H1 (cell line): ENCODE measurements at regions not wholly inside any gene's neighbourhood (a gene's known extent, or its start where the extent isn't known, plus 50 kb on each side); places are given as distances from the start of the nearest gene placed in this dataset.
"Not testable (repeated sequence)": the region's sequence is repeated elsewhere in the genome, so short reads cannot be mapped to it uniquely, and the experiment has no call there.

Experiments used
- CTCF ChIA-PET: fragments of 300-600 bp; sonication (Branson Sonifier 250); formaldehyde crosslinking; loops from one replicate; lab custom pipeline; 2021; ENCODE audit not compliant: partially characterized antibody; lab: Charles Lee
- POLR2A ChIA-PET: fragments of 300-600 bp; sonication (Branson Sonifier 250); formaldehyde crosslinking; loops from one replicate; lab custom pipeline; 2021; ENCODE audit warnings: inconsistent platforms; ENCODE audit not compliant: partially characterized antibody; lab: Charles Lee
- DNase-seq, 2 experiments: peaks; one replicate each; pipeline versions ENCODE4 v3.0.0 to v3.0.0-alpha.2; 2010 to 2022; ENCODE audit warnings: low spot score in 2 of 2, low read depth in 1 of 2, mixed read lengths in 1 of 2
- FAIRE-seq: peaks from 2 replicates; lab custom pipeline; 2011; peaks lifted over from hg19 to GRCh38; lab: Jason Lieb, UNC
- H2AFZ ChIP-seq: 2 replicates; pipeline ENCODE4 v1.8.1; 2012; ENCODE audit warnings: low read length, inconsistent platforms
- H2AK5ac ChIP-seq: 2 replicates; pipeline ENCODE4 v1.6.1; 2013; ENCODE audit warnings: low read depth, low read length
- H2BK120ac ChIP-seq: replicated peaks from 2 replicates; pipeline ENCODE3; 2013; ENCODE audit warnings: low read depth, low read length, inconsistent platforms
- H2BK12ac ChIP-seq: 2 replicates; pipeline ENCODE4 v1.6.1; 2013; ENCODE audit warnings: low read depth, low read length
- H2BK15ac ChIP-seq: 2 replicates; pipeline ENCODE4 v1.6.1; 2013; ENCODE audit warnings: low read length
- H2BK20ac ChIP-seq: 2 replicates; pipeline ENCODE4 v1.6.1; 2013; ENCODE audit warnings: low read length
- H2BK5ac ChIP-seq: 2 replicates; pipeline ENCODE4 v1.6.1; 2013; ENCODE audit warnings: low read depth, low read length
- H3K14ac ChIP-seq: 2 replicates; pipeline ENCODE4 v1.6.1; 2013; ENCODE audit warnings: inconsistent platforms; ENCODE audit not compliant: insufficient read length
- H3K18ac ChIP-seq: 2 replicates; pipeline ENCODE4 v1.6.1; 2013; ENCODE audit warnings: low read length; ENCODE audit errors: extremely low read depth
- H3K23ac ChIP-seq: 2 replicates; pipeline ENCODE4 v1.6.1; 2013; ENCODE audit warnings: inconsistent platforms; ENCODE audit not compliant: insufficient read length
- H3K23me2 ChIP-seq: 2 replicates; pipeline ENCODE4 v1.6.1; 2013; ENCODE audit warnings: low read depth, low read length
- H3K27ac ChIP-seq: 2 replicates; pipeline ENCODE4 v1.6.1; 2011; ENCODE audit warnings: low read depth, low read length, inconsistent platforms
- H3K27me3 ChIP-seq, 4 experiments: replicated peaks in 1 of 4; 1 replicate in 1 of 4; 2 replicates in 3 of 4; pipeline versions ENCODE4 v1.6.1 to v1.8.1; 2011 to 2013; ENCODE audit warnings: low read length in 3 of 4, mild to moderate bottlenecking in 3 of 4, inconsistent platforms in 2 of 4, mixed read lengths in 2 of 4, moderate library complexity in 1 of 4; ENCODE audit not compliant: control insufficient read depth in 3 of 4, insufficient read depth in 3 of 4; ENCODE audit errors: extremely low read depth in 1 of 4
- H3K36me3 ChIP-seq, 4 experiments: 2 replicates each; pipeline versions ENCODE4 v1.6.1 to v1.8.1; 2011 to 2013; ENCODE audit warnings: mild to moderate bottlenecking in 4 of 4, low read length in 3 of 4, moderate library complexity in 2 of 4, control low read depth in 1 of 4, inconsistent platforms in 1 of 4; ENCODE audit not compliant: insufficient read depth in 4 of 4, control insufficient read depth in 2 of 4
- H3K4ac ChIP-seq: replicated peaks from 2 replicates; pipeline ENCODE3; 2013; ENCODE audit warnings: low read length, low read depth, mixed read lengths, inconsistent platforms; ENCODE audit not compliant: insufficient read length
- H3K4me1 ChIP-seq, 4 experiments: replicated peaks in 1 of 4; 1 replicate in 1 of 4; 2 replicates in 3 of 4; pipeline versions ENCODE4 v1.6.1 to v1.8.1; 2011 to 2013; ENCODE audit warnings: low read length in 3 of 4, inconsistent platforms in 2 of 4, mixed read lengths in 1 of 4; ENCODE audit not compliant: insufficient read depth in 4 of 4, control insufficient read depth in 3 of 4
- H3K4me2 ChIP-seq, 2 experiments: 2 replicates each; pipeline versions ENCODE4 v1.6.1 to v1.8.1; 2011 to 2013; ENCODE audit warnings: low read depth in 2 of 2, low read length in 2 of 2, control low read depth in 1 of 2, inconsistent platforms in 1 of 2, mild to moderate bottlenecking in 1 of 2; ENCODE audit not compliant: insufficient read depth in 1 of 2
- H3K4me3 ChIP-seq, 4 experiments: fragments of 200-600, 300-600 bp in 1 of 4; sonication (generic), shearing (Covaris generic), sonication (Bioruptor Twin) in 1 of 4; 2 replicates each; pipeline versions ENCODE4 v1.5.1 to v1.8.1; 2011 to 2016; ENCODE audit warnings: low read length in 4 of 4, low read depth in 3 of 4, control low read depth in 2 of 4, inconsistent platforms in 2 of 4, mild to moderate bottlenecking in 2 of 4, mixed read lengths in 1 of 4, moderate library complexity in 1 of 4; ENCODE audit not compliant: insufficient read depth in 2 of 4; ENCODE audit errors: extremely low read depth in 1 of 4
- H3K56ac ChIP-seq: replicated peaks from 2 replicates; pipeline ENCODE3; 2013; ENCODE audit warnings: low read depth, mild to moderate bottlenecking, mixed read lengths, low read length, inconsistent platforms; ENCODE audit not compliant: insufficient read length
- H3K79me1 ChIP-seq: 2 replicates; pipeline ENCODE4 v1.6.1; 2013; ENCODE audit warnings: low read depth, low read length, control low read depth
- H3K79me2 ChIP-seq, 2 experiments: 2 replicates each; pipeline versions ENCODE4 v1.6.1 to v1.8.1; 2012 to 2013; ENCODE audit warnings: low read length in 2 of 2, mild to moderate bottlenecking in 2 of 2, inconsistent platforms in 1 of 2; ENCODE audit not compliant: insufficient read depth in 2 of 2, control insufficient read depth in 1 of 2
- H3K9ac ChIP-seq, 4 experiments: replicated peaks in 1 of 4; 1 replicate in 1 of 4; 2 replicates in 3 of 4; pipeline versions ENCODE4 v1.6.1 to v1.8.1; 2011 to 2013; ENCODE audit warnings: low read depth in 3 of 4, low read length in 3 of 4, control low read depth in 2 of 4, mild to moderate bottlenecking in 2 of 4, moderate library complexity in 2 of 4, inconsistent platforms in 1 of 4; ENCODE audit errors: extremely low read depth in 1 of 4
- H3K9me3 ChIP-seq, 2 experiments: 2 replicates each; pipeline versions ENCODE4 v1.6.1 to v1.8.1; 2012 to 2013; ENCODE audit warnings: mild to moderate bottlenecking in 2 of 2, moderate library complexity in 2 of 2, control low read depth in 1 of 2, inconsistent platforms in 1 of 2, low read depth in 1 of 2, low read length in 1 of 2, mixed read lengths in 1 of 2; ENCODE audit not compliant: insufficient read depth in 2 of 2
- H4K20me1 ChIP-seq, 2 experiments: replicated peaks in 1 of 2; 2 replicates each; pipeline versions ENCODE3 to v1.8.1; 2011 to 2013; ENCODE audit warnings: inconsistent platforms in 2 of 2, low read length in 2 of 2, mild to moderate bottlenecking in 1 of 2; ENCODE audit not compliant: insufficient read depth in 2 of 2, control insufficient read depth in 1 of 2
- H4K5ac ChIP-seq: 2 replicates; pipeline ENCODE4 v1.6.1; 2013; ENCODE audit warnings: low read length, low read depth, mixed read lengths, inconsistent platforms; ENCODE audit not compliant: insufficient read length
- H4K8ac ChIP-seq: 2 replicates; pipeline ENCODE4 v1.8.0; 2013; ENCODE audit warnings: mild to moderate bottlenecking, moderate library complexity, low read length, inconsistent platforms; ENCODE audit not compliant: insufficient read depth; ENCODE audit errors: extremely low read depth
- H4K91ac ChIP-seq: replicated peaks from 2 replicates; pipeline ENCODE3; 2013; ENCODE audit warnings: low read length, mixed read lengths, inconsistent platforms; ENCODE audit not compliant: insufficient read length
- EP300 ChIP-seq, 2 experiments: IDR thresholded peaks; 1 replicate in 1 of 2; 2 replicates in 1 of 2; pipeline ENCODE4 v1.6.1; 2011 to 2012; ENCODE audit warnings: low read depth in 2 of 2, low read length in 2 of 2, mild to moderate bottlenecking in 2 of 2, borderline replicate concordance in 1 of 2, inconsistent platforms in 1 of 2, moderate library complexity in 1 of 2
- POLR2A ChIP-seq, 2 experiments: IDR thresholded peaks; 1 replicate in 1 of 2; 2 replicates in 1 of 2; pipeline ENCODE4 v1.6.1; 2011; ENCODE audit warnings: low read depth in 2 of 2, low read length in 2 of 2, mild to moderate bottlenecking in 2 of 2; ENCODE audit errors: control extremely low read depth in 1 of 2
- RXRA ChIP-seq: IDR thresholded peaks from 2 replicates; pipeline ENCODE4 v1.6.1; 2011; ENCODE audit warnings: low read depth, mild to moderate bottlenecking, low read length, moderate library complexity; ENCODE audit not compliant: insufficient read depth
- SIRT6 ChIP-seq: IDR thresholded peaks from one replicate; pipeline ENCODE4 v1.7.1; 2012; ENCODE audit warnings: low read length, inconsistent platforms
- TAF7 ChIP-seq: optimal IDR thresholded peaks from 2 replicates; pipeline ENCODE3; 2011; ENCODE audit warnings: low read depth, mild to moderate bottlenecking, inconsistent platforms, low read length, moderate library complexity, borderline replicate concordance
- WGBS, 2 experiments: shearing (Covaris generic) in 1 of 2; methylation state at CpG; one replicate each; pipeline versions ENCODE4 v1.1.6 to v1.1.7; 2013 to 2015; ENCODE audit warnings: low lambda C conversion rate in 2 of 2, mixed read lengths in 2 of 2, inconsistent platforms in 1 of 2, low coverage in 1 of 2, missing lambda C conversion rate in 1 of 2; ENCODE audit not compliant: insufficient replicate concordance in 2 of 2, insufficient coverage in 1 of 2, insufficient read length in 1 of 2; ENCODE audit errors: extremely low coverage in 1 of 2, missing lambda C conversion rate in 1 of 2; 5-methylcytosine and 5-hydroxymethylcytosine counted together
- TF ChIP-seq, protein P1 (sequence below): IDR thresholded peaks from 2 replicates; pipeline ENCODE4 v1.6.1; 2011; ENCODE audit warnings: low read depth, mild to moderate bottlenecking, low read length; ENCODE audit not compliant: insufficient read depth

DNA sequence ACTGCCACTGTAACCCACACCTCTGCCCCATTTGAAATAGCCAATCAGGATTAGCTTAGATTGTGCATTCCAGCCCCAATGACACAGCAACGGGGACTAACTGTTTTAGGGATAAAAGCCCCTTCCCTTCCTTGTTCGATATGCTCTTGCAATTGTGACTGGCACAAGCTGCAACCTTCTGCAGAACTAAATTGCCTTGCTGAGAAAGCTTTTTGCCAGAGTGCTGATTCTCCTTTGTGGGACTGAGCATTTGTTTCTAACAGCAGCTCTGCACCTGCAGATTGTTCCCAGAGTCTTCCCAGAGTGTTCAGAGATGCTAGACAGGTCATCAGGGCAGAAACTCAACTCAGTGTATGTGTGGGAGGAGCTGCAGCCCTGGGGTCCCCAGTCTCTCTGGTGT, 115.8 kb downstream of the ZNF675 start (continued):
- TF ChIP-seq SIRT6 (no peak), RXRA (no peak), POLR2A (IDR thresholded peaks at IDR 0.05; ENCODE audit: control extremely low read depth in 1 of 2, low read depth in 2 of 2, low read length in 2 of 2) (no peak), TAF7 (no peak), EP300 (IDR thresholded peaks at IDR 0.05; ENCODE audit: borderline replicate concordance in 1 of 2, low read depth in 2 of 2, low read length in 2 of 2) (no peak)
- TF ChIP-seq, protein P1, sequence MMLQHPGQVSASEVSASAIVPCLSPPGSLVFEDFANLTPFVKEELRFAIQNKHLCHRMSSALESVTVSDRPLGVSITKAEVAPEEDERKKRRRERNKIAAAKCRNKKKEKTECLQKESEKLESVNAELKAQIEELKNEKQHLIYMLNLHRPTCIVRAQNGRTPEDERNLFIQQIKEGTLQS = no peak

DNA sequence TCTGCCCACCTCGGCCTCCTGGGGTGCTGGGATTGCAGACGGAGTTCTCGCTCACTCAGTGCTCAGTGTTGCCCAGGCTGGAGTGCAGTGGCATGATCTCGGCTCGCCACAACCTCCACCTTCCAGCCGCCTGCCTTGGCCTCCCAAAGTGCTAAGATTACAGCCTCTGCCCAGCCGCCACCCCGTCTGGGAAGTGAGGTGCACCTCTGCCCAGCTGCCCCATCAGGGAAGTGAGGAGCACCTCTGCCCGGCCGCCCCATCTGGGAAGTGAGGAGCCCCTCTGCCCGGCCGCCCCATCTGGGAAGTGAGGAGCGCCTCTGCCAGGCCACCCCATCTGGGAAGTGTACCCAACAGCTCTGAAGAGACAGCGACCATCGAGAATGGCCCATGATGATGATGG, 118.9 kb downstream of the ZNF675 start:
- H2BK15ac ChIP-seq, H4K5ac ChIP-seq, FAIRE-seq, H4K20me1 ChIP-seq, H2BK5ac ChIP-seq, H3K18ac ChIP-seq, H3K36me3 ChIP-seq, POLR2A ChIA-PET, H3K79me2 ChIP-seq, H2AK5ac ChIP-seq, H2BK12ac ChIP-seq, H4K91ac ChIP-seq, CTCF ChIA-PET, H2AFZ ChIP-seq, H4K8ac ChIP-seq, H3K56ac ChIP-seq, H3K27ac ChIP-seq, H3K27me3 ChIP-seq, H3K79me1 ChIP-seq, H2BK120ac ChIP-seq, H3K4me2 ChIP-seq, H3K9ac ChIP-seq, H3K4me1 ChIP-seq, H3K14ac ChIP-seq, H3K23me2 ChIP-seq, H3K23ac ChIP-seq, H2BK20ac ChIP-seq, H3K4me3 ChIP-seq, DNase-seq, H3K4ac ChIP-seq: not testable (repeated sequence)
- H3K9me3 ChIP-seq = peaks cover 55 to 74% of the 10 kb centered on the region in 2 experiments
- WGBS, 2 experiments = 93% methylated on average over 8 of the region's 15 CpGs; no CpG with 5 or more reads in 1 of the 2 experiments
